ENCODE measurements at regions not wholly inside any gene's neighbourhood (a gene's known extent, or its start where the extent isn't known, plus 50 kb on each side); places are given as distances from the start of the nearest gene placed in this dataset.
"Not testable (repeated sequence)": the region's sequence is repeated elsewhere in the genome, so short reads cannot be mapped to it uniquely, and the experiment has no call there.

DNA sequence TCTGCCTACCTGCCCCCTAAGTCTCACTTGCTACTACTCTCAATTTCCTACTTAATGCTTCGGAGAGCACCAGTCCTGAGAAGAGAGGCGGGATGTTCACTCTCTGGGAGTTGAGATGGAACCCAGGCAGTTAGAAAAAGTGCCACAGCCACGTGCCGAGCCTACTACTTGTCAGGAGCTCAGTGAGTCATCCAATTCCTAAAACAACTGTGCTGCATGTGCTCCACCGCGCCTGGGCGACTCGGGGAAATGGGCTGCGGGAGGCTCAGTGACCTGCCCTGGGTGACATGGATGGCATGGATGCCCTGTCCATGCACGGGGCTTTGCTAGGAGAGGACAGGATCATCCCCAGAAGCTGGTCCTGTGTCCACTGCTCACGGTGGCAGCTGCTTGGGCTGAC is 2884.2 kb downstream of the RPIA start:
- not testable (repeated sequence) for DNase-seq

- not testable (repeated sequence) for DNase-seq
Observed at GRCh38 chr2:91577406-91577805, 2885.9 kb downstream of the RPIA start.

GRCh38 chr2:91578678-91579077 is 2887.2 kb downstream of the RPIA start:
- not testable (repeated sequence) for DNase-seq

DNA sequence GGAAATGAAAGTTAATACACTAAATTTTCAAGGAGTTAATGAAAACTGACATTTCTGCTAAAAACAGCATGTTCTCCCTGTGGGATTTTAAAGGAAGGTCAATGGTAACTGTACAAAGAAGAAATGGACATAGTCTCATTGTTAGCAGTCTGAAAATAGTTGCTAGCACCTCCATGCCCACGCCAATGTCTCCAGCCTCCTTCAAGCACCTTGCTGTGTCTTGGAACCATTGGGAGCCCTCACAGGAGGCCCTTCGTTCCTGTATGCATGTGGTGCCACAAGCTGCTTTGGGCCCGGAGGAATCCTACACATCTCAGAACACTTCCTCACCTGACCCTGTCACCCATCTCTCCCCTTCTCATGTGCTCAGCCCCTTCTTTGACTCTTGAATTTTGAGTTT is 2888.1 kb downstream of the RPIA start:
- not testable (repeated sequence) for DNase-seq

- not testable (repeated sequence) for DNase-seq
Observed at GRCh38 chr2:91580043-91580442, 2888.6 kb downstream of the RPIA start.

- DNase-seq: not testable (repeated sequence)
Observed at GRCh38 chr2:91587098-91587497, 2895.6 kb downstream of the RPIA start.

DNA sequence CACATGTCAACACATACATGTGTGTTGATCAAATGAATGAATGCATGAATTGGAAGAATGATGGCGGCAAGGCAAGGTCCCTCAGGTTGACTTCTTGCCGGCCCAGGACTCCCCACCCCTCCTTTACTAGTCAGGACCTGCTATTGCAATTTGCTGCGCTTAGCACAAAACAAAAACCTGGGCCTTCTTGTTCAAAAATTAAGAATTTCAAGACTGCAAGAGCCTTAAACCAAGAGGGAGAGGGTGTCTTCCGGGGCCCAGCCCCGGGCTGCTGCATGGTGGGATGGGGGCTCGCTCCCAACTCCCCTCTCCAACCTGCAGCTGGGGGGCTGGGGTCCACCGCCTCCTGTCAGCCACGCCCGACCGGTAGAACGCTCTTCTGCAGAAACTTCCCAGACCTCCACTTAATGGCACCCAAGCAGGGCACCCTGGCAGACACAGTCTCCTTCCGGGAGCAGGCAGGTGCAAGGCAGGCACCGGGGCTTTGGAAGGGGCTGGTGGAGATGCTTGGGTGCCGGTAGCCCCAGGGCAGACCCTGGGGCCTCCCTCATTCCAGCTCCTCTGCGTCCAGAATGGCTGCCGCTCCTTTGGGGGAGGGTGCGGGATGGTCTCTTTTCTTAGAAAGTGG is 2896.5 kb downstream of the RPIA start:
- not testable (repeated sequence) for DNase-seq

DNA sequence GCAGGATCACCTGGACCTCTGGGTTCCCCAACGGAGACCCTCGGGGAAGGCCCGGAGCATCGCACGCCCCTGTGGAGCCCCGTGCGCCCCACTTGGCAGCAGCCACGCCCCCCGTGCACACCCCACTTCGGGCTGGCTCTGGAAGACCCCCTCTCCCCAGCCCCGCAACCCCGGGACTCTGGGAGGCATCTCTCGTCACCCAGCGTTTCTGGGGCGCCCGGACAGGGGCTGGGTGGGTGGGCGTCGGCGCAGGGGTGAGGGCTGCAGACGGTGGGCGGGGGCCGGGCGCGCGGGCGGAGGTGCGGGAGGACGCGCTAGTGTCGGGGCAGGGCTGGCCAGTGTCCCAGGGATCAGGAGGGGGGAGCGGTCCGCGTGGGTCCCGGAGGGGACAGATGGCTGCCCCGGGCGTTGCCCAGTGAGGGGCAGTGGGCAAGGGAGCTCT is 2897.3 kb downstream of the RPIA start:
- not testable (repeated sequence) for DNase-seq

DNA sequence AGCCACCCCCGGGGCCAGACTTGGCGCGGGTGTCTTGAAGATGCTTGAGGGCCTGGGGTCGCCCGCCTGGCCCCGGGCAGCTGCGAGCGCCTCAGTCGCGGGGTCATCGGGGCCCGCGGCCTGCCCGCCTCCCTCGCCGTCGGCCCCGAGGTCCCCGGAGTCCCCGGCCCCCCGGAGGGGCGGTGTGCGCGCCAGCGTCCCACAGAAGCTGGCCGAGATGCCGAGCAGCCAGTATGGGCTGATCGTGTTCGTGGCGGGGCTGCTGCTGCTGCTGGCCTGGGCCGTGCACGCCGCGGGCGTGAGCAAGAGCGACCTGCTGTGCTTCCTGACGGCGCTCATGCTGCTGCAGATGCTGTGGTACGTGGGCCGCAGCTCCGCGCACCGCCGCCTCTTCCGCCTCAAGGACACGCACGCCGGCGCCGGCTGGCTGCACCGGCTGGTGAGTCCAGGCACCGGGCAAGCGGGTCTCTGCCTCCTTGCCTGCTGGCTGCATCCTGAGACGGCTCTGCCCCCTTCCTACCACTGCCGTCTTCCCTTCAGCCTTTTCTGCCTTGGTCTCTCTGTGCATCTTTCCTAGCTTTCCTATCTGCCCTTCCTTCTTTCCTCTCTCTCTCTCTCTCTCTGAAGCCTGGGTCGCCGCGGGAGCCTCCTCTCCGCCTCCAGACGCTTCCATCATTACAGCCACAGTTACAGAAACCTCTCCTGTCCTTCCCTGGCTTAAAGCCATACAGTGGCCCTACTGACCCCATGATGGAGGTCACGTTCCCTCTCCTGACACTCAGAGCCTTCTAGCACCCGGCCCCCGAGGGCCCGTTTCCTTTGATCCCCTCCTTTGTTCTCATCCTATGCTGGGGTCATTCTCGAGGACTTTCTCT is 2898.2 kb downstream of the RPIA start:
- peak; percentile 36 for DNase-seq

DNA sequence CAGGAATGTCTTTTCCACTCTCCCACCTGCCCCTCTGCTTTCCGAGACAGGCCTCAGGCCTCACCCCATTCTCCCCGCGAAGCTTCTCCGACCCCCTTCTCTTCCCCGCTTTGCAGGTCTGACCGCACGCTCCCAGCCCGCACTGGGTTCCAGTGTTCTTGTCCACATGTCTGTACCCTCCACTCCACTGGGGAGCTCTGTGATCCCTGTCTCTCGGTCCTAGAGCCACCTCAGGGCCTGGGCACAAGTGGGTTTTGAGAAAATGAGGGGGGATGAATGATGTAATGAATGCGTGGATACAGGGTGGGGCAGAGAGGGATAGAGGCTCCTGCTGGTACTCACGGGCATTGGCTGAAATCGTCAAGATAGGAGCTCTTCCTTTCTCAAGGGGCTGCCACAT is 2898.9 kb downstream of the RPIA start:
- DNase-seq: not testable (repeated sequence)

- not testable (repeated sequence) for DNase-seq
Observed at GRCh38 chr2:91591066-91591465, 2899.6 kb downstream of the RPIA start.

DNA sequence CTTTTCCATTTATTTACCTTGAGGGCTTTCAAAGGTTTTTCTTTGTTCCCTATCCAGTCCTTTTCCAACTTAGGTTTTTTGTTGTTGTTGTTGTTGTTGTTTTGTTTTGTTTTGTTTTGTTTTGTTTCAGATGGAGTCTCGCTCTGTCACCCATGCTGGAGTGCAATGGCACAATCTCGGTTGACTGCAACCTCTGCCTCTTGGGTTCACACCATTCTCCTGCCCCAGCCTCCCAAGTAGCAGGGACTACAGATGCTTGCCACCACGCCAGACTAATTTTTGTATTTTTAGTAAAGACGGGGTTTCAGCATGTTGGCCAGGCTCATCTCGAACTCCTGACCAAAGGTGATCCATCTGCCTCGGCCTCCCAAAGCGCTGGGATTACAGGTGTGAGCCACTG is 2906.0 kb downstream of the RPIA start:
- DNase-seq: not testable (repeated sequence)

GRCh38 chr2:91598519-91598918 is 2907.0 kb downstream of the RPIA start:
- DNase-seq: not testable (repeated sequence)

GRCh38 chr2:91599000-91599399 is 2907.5 kb downstream of the RPIA start:
- not testable (repeated sequence) for DNase-seq

- DNase-seq: not testable (repeated sequence)
Observed at GRCh38 chr2:91602860-91603259, 2911.4 kb downstream of the RPIA start.

DNA sequence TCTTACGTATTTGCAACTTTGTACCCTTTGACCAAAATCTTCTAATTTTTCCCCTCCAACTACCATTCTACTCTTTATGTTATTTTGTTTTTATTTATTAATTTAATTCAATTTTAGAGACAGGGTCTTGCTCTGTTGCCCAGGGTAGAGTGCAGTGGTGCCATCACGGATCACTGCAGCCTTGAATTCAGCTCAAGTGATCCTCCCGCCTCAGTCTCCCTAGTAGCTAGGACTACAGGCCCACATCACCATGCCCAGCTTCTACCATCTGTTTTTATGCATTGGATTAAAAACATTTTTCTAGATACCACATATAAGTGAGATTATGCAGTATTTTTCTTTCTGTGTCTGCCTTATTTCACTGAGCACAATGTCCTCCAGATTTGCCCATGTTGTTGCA is 2912.5 kb downstream of the RPIA start:
- not testable (repeated sequence) for DNase-seq

DNA sequence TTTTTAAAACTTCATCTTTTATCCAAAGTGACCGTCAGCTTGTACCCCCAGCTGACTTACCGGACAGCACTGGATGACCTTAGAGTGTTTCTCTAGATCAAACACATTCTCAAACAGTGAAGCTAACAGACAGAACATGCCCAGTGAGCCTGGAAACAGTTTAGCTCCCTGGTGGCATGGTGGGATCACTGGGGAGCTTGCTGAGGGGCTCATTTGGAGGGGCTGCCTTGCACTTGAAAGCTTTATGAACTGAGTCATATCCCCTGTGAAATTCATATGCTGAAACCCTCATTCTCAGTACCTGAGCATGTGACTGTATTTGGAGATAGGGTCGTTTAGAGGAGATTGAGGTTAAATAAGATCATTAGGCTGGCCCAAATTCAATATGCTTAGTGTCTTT is 2913.2 kb downstream of the RPIA start:
- DNase-seq: not testable (repeated sequence)

- not testable (repeated sequence) for DNase-seq
Observed at GRCh38 chr2:91623739-91624138, 2932.3 kb downstream of the RPIA start.

DNA sequence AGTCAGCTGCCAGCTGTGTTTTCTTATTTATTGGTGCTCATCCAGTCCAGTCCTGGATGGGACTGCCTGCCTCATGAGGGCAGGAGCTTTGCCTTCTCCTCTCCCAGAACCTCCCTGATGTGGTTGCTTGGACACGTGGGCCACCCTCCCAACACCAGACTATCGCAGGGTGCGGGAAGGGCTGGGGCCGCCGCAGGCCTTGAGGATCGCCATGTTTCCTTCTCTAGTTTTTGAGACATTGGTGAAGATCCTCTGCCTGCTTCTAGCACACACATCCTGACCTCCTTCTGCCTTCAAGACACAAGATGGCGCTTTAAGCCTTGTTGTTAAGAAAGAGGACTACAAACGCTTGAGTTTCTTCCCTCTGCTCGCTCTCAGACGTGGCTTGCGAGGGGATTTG is 2937.0 kb downstream of the RPIA start:
- not testable (repeated sequence) for DNase-seq

DNA sequence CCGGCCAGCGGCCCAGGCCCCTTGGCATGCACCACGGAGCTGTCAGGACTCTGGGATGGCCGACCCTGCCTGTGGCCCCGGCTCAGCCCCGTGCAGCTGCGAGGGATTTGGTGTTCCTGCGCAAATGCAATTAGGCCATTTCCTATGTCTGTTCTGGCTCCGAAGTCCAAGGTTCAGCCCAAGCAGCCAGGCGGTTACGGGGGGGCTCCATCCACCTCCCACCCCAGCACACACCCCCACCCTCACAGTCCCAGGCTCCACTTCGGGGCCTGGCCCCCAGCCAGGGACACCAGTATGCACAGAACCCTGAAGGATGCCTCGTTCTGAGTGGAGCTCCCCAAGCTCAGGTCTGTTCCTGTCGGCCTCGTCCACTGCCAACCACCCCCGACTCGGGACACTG is 2965.7 kb downstream of the RPIA start:
- DNase-seq: peak; percentile 68

- DNase-seq: peak; percentile 16
Observed at GRCh38 chr2:91658336-91658735, 2966.9 kb downstream of the RPIA start.

DNA sequence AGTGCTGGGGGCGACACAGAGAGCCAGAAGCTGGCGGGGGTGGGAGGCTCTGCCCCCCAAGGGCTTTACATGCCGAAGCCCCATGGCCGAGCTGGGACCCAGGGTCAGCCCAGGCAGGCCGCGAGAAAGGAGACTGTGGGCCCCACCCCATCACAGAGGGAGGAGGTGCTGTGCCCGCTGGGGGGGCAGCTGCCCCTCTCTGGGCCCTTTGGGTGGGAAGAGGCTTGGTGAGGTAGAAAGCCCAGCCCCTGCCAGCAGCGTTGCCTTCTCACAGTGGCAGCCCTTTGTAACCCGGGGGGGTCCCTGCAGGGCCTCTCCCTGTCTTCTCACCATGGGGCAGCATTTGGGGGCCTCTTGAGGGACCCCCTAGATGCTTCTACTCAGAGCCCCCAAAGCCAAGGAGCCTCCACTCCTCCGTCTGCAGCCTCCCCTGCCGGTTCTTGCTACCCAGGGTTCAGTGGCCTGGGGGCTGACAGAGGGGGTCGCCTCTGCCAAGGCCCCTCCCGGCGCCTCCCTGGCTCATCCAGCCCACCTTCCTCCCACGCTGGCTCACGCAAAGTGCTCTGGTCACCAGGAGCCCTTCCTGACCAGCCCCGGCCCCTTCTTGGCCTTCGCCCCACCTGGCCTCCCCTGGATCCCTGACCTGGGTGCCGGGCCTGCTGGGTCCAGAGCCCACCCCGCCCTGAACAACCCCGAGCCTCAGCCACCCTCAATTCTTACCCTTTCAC is 2967.9 kb downstream of the RPIA start:
- not testable (repeated sequence) for DNase-seq

DNA sequence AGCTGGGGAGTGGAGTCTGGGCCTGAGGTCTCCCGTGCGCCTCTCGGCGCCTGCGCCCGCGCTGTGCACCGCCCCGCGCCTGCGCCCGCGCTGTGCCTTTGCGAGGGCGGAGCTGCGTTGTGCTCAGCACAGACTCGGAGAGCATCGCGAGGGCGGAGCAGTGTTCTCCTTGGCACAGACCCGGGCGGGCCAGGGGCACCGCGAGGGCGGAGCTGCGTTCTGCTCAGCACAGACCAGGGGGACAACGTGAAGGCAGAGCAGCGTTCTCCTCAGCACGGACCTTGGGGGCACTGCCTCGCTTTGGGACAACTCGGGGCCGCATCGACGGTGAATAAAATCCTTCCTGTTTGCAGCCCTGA is 2968.4 kb downstream of the RPIA start:
- peak; percentile 44 for DNase-seq
